ENCODE measurements at regions not wholly inside any gene's neighbourhood (a gene's known extent, or its start where the extent isn't known, plus 50 kb on each side); places are given as distances from the start of the nearest gene placed in this dataset.

DNA sequence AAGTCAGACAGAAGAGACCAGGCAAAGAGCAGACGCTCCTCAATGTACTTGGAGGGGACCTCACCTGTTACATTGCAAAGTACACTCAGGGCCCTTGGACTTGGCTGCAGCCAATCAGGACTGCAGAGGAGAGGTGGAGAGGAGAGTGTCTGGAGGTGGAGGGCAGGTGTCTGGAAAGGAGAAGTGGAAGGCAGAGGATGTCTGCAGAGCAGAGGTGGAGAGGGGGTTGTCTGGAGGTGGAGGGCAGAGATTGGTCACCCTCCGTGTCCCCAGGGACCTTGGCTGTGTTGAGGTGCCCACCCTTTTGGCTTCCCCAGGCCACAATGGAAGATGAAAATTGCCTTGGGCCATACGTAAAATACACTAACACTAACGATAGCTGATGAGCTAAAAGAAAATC lies 241.3 kb upstream of the IRX2 start:
- Histone ChIP-seq H3K9ac (ENCODE audit: insufficient read depth in 1 of 2, low read depth in 2 of 2, low read length in 2 of 2) (no peak overlapping the region), H3K27ac (ENCODE audit: extremely low read depth, low read depth, low read length) (no peak overlapping the region), H3K4me3 (no peak overlapping the region), H3K9me1 (ENCODE audit: control insufficient read depth, insufficient read depth, low read length) (no peaks in the 10 kb centered on the region), H3K79me2 (ENCODE audit: control insufficient read depth, insufficient read depth, low read length) (no peaks in the 10 kb centered on the region), H2AFZ (ENCODE audit: low read depth, low read length) (no peak overlapping the region), H4K20me1 (replicated peaks; ENCODE audit: control insufficient read depth, insufficient read depth, low read length) (no peaks in the 10 kb centered on the region; the same call in 1 of the 2 replicates), H3K36me3 (ENCODE audit: control insufficient read depth, insufficient read depth, low read length) (no peaks in the 10 kb centered on the region), H3K9me3 (replicated peaks; ENCODE audit: control insufficient read depth, insufficient read depth, low read depth, low read length) (no peaks in the 10 kb centered on the region; the same call in 1 of the 2 replicates), H3K4me2 (ENCODE audit: insufficient read depth, low read length) (no peak overlapping the region), H3K4me1 (replicated peaks in 1 of 2; ENCODE audit: control insufficient read depth in 2 of 2, insufficient read depth in 2 of 2, low read length in 2 of 2) (no peaks in the 10 kb centered on the region), H3K27me3 (ENCODE audit: control insufficient read depth in 2 of 2, insufficient read depth in 2 of 2, low read length in 2 of 2) (peaks cover 9 to 29% of the 10 kb centered on the region in 2 experiments; a peak in 3 of 5 replicates)
- TF ChIP-seq YBX1 (IDR thresholded peaks at IDR 0.05), result no peak
- TF ChIP-seq STAT5B (CRISPR knock-in tag; IDR thresholded peaks at IDR 0.05), result no peak
- TF ChIP-seq BRF1 (IDR thresholded peaks at IDR 0.05; ENCODE audit: borderline replicate concordance, extremely low read depth, insufficient read length), result no peak
- TF ChIP-seq RFX7 (CRISPR knock-in tag; IDR thresholded peaks at IDR 0.05), result no peak
- TF ChIP-seq, protein P1, sequence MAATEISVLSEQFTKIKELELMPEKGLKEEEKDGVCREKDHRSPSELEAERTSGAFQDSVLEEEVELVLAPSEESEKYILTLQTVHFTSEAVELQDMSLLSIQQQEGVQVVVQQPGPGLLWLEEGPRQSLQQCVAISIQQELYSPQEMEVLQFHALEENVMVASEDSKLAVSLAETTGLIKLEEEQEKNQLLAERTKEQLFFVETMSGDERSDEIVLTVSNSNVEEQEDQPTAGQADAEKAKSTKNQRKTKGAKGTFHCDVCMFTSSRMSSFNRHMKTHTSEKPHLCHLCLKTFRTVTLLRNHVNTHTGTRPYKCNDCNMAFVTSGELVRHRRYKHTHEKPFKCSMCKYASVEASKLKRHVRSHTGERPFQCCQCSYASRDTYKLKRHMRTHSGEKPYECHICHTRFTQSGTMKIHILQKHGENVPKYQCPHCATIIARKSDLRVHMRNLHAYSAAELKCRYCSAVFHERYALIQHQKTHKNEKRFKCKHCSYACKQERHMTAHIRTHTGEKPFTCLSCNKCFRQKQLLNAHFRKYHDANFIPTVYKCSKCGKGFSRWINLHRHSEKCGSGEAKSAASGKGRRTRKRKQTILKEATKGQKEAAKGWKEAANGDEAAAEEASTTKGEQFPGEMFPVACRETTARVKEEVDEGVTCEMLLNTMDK (IDR thresholded peaks at IDR 0.05; ENCODE audit: borderline replicate concordance, insufficient read depth, low read depth, low read length, poor library complexity, severe bottlenecking), result no peak
- no peak for TF ChIP-seq BRD9 (IDR thresholded peaks at IDR 0.05; ENCODE audit: low read depth, partially characterized antibody)
- no peak for TF ChIP-seq MAFK (IDR thresholded peaks at IDR 0.05; ENCODE audit: low read length)
- no peak for TF ChIP-seq EWSR1 (IDR thresholded peaks at IDR 0.05; ENCODE audit: borderline replicate concordance, low read depth, partially characterized antibody)
- TF ChIP-seq NELFE (IDR thresholded peaks at IDR 0.05; ENCODE audit: insufficient read depth, insufficient read length), result no peak
- no peak for TF ChIP-seq NCOA4 (IDR thresholded peaks at IDR 0.05; ENCODE audit: partially characterized antibody)
- no peak for TF ChIP-seq CTBP1 (IDR thresholded peaks at IDR 0.05; ENCODE audit: borderline replicate concordance)
- TF ChIP-seq GTF2F1 (IDR thresholded peaks at IDR 0.05; ENCODE audit: low read depth, low read length), result no peak
- TF ChIP-seq, protein P2, sequence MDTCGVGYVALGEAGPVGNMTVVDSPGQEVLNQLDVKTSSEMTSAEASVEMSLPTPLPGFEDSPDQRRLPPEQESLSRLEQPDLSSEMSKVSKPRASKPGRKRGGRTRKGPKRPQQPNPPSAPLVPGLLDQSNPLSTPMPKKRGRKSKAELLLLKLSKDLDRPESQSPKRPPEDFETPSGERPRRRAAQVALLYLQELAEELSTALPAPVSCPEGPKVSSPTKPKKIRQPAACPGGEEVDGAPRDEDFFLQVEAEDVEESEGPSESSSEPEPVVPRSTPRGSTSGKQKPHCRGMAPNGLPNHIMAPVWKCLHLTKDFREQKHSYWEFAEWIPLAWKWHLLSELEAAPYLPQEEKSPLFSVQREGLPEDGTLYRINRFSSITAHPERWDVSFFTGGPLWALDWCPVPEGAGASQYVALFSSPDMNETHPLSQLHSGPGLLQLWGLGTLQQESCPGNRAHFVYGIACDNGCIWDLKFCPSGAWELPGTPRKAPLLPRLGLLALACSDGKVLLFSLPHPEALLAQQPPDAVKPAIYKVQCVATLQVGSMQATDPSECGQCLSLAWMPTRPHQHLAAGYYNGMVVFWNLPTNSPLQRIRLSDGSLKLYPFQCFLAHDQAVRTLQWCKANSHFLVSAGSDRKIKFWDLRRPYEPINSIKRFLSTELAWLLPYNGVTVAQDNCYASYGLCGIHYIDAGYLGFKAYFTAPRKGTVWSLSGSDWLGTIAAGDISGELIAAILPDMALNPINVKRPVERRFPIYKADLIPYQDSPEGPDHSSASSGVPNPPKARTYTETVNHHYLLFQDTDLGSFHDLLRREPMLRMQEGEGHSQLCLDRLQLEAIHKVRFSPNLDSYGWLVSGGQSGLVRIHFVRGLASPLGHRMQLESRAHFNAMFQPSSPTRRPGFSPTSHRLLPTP (IDR thresholded peaks at IDR 0.05; ENCODE audit: borderline replicate concordance, extremely low read depth, insufficient read length), result no peak
- no peak for TF ChIP-seq L3MBTL2 (IDR thresholded peaks at IDR 0.05)
- ChIA-PET CTCF (ENCODE audit: low intra/inter-chr PET ratio) (no interaction called here), POLR2A (no interaction called here)
- BruUV-seq (replicated peaks), result no TSS peak
- intact Hi-C loops (cut with micrococcal nuclease), result no loop called here
- FAIRE-seq (no peak), DNase-seq (ENCODE audit: extremely low read depth in 1 of 4, low spot score in 3 of 4) (no peak), ATAC-seq (no peak)
- in situ Hi-C loops (cut with MboI), result no loop called here
- WGBS (ENCODE audit: insufficient coverage, low coverage, missing lambda C conversion rate), result 0% methylated on average over 4 of the region's 4 CpGs
